Right lobe of liver (tissue), 4 donors: ENCODE measurements at regions not wholly inside any gene's neighbourhood (a gene's known extent, or its start where the extent isn't known, plus 50 kb on each side); places are given as distances from the start of the nearest gene placed in this dataset.

ENCODE experiments used
- POLR2A ChIP-seq: fragments of 450-650 bp; IDR thresholded peaks from one replicate; pipeline ENCODE4 v1.6.1; 2017; ENCODE audit warnings: antibody characterized with exemption, mild to moderate bottlenecking
- TF ChIP-seq, protein P1 (sequence below), 4 donors: fragments of 200-600 bp in 3 of 4; fragments of 450-650 bp in 1 of 4; IDR thresholded peaks; one replicate each; pipeline versions ENCODE4 v1.5.1 to v1.8.0; 2016 to 2022; ENCODE audit warnings: antibody characterized with exemption in 4 of 4, mild to moderate bottlenecking in 2 of 4
- donor health status: DM: no; HTN: no; CAD: no.
- donor health status: DM: no; HTN: no; CAD: no.
- donor health status: DM: no; HTN: yes; CAD: no.

GRCh38 chr6:48278261-48278660 is 167.3 kb upstream of the PTCHD4 start:
- TF ChIP-seq, protein P1, sequence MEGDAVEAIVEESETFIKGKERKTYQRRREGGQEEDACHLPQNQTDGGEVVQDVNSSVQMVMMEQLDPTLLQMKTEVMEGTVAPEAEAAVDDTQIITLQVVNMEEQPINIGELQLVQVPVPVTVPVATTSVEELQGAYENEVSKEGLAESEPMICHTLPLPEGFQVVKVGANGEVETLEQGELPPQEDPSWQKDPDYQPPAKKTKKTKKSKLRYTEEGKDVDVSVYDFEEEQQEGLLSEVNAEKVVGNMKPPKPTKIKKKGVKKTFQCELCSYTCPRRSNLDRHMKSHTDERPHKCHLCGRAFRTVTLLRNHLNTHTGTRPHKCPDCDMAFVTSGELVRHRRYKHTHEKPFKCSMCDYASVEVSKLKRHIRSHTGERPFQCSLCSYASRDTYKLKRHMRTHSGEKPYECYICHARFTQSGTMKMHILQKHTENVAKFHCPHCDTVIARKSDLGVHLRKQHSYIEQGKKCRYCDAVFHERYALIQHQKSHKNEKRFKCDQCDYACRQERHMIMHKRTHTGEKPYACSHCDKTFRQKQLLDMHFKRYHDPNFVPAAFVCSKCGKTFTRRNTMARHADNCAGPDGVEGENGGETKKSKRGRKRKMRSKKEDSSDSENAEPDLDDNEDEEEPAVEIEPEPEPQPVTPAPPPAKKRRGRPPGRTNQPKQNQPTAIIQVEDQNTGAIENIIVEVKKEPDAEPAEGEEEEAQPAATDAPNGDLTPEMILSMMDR (IDR thresholded peaks at IDR 0.05), result no peak
- TF ChIP-seq POLR2A, result no peak
